GM19438 (cell line): ENCODE measurements at regions not wholly inside any gene's neighbourhood (a gene's known extent, or its start where the extent isn't known, plus 50 kb on each side); places are given as distances from the start of the nearest gene placed in this dataset.

Source experiments
- ATAC-seq: cut with Tn5 transposase; IDR thresholded peaks from one replicate; pipeline ENCODE4 v1.9.1; 2021; ENCODE audit warnings: low read depth; ENCODE audit not compliant: unreplicated experiment

- no peak for ATAC-seq
These were observed 243.9 kb downstream of the IRX2 start for GRCh38 chr5:2507611-2508010.

- no peak for ATAC-seq
These were observed 244.9 kb downstream of the IRX2 start for GRCh38 chr5:2506603-2507002.

- no peak for ATAC-seq
These were observed 246.3 kb downstream of the IRX2 start for GRCh38 chr5:2505217-2505616.

GRCh38 chr5:2502970-2503594, 248.4 kb downstream of the IRX2 start:
- no peak for ATAC-seq

DNA sequence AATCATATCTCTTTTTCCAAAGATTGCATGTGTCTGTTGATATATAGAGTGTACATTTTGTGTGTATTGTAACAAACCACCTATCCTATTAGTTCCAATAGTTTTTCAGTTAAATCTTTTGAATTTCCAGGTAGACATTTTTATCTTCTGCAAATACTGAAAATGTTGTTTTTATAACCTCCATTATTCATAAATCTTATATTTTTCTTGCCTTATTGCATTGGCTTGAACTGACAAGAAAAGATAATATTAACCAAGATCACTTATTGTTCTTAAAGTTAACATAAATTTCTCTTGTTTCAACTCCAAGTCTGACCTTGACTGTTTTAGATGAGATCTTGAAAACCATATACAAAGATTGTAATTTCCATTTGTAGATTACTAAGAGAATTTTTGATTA, 251.6 kb downstream of the IRX2 start:
- ATAC-seq: no peak

DNA sequence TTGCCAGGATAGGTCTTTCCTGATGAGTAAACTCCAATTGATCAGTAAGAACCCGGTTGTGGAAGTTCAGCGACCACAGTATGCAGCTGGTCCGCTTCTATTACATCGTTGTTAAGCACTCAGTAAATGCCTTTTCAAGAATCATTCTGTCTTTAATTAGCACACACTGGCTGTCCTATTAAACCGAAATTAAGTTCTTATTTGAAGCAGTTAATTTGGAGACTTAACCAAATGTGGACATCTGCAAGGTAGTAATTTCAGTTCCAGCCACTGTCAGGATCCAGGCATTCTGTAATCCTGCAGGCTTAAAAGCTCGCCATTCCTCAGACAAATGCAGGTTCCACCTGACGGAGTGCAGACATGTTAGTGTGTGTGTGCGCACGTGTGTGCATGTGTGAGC, 254.6 kb downstream of the IRX2 start:
- ATAC-seq: no peak

DNA sequence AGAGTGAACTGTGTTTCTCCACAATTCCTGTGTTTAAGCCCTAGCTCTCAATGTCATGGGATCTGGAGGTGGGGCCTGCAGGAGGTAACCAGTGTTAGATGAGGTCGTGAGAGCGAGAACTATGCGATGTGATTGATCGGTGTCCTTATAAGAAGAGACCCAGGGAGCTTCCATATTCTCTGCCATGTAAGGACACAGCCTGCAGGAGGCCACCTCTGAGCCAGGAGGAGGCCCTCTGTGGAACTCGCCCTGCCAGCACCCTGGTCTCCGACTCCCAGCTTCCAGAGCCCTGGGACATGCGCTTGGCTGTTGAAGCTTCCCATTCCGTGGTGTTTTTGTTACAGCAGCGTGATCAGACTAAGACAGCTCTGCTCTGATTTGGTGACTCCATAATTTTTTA, 255.4 kb downstream of the IRX2 start:
- ATAC-seq: no peak

- no peak for ATAC-seq
These were observed 258.1 kb downstream of the IRX2 start for GRCh38 chr5:2493356-2493755.

- no peak for ATAC-seq
These were observed 259.0 kb downstream of the IRX2 start for GRCh38 chr5:2492476-2492875.

- no peak for ATAC-seq
These were observed 259.6 kb downstream of the IRX2 start for GRCh38 chr5:2491846-2492245.

GRCh38 chr5:2489306-2489705, 262.2 kb downstream of the IRX2 start:
- ATAC-seq: no peak

- no peak for ATAC-seq
These were observed 262.9 kb downstream of the IRX2 start for GRCh38 chr5:2488593-2488992.

DNA sequence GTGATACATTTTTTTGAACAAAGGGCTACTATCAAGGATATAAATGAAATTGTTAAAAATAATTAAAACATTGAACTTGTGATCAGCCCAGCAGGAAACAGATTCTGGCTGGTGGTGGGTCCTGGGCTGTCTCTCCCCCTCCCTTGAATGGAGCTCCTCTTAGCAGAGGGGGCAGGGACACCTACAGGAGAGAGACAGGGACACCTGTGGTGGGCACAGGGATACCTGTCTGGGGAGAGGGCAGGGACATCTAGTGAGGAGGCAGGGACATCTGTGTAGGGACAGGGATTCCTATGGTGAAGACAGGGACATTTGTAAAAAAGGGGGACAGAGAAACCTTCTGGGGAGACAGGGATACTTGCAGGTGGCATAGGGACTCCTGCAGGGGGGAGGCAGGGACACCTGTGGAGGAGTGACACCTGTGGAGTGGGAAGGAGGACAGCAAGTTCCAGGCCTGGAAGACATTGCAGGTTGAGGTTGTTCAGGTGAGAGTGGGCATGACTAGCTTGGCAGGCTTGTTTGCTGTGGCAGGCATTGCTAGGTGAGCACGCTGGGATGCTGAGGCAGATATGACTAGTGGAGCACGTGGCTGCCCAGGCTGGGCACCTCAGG, 264.2 kb downstream of the IRX2 start:
- ATAC-seq: no peak

- ATAC-seq: no peak
These were observed 265.1 kb downstream of the IRX2 start for GRCh38 chr5:2486373-2486772.

DNA sequence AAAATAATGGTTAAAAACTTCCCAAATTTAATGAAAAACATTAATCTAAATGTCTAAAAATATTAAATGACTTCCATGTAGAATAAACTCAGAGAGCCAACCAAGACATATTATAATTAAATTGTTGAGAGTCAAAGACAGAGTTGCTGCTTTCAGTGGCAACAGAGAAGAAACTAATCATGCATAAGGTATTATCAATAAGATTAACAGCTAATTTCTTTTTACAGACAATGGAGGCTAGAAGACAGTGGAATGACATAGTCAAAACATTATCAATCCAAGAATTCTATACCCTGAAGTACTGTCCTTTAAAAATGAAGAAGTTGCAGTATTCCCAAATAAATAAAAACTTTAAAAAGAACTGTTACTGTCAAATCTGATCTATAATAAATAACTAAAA, 268.7 kb downstream of the IRX2 start:
- ATAC-seq: no peak

DNA sequence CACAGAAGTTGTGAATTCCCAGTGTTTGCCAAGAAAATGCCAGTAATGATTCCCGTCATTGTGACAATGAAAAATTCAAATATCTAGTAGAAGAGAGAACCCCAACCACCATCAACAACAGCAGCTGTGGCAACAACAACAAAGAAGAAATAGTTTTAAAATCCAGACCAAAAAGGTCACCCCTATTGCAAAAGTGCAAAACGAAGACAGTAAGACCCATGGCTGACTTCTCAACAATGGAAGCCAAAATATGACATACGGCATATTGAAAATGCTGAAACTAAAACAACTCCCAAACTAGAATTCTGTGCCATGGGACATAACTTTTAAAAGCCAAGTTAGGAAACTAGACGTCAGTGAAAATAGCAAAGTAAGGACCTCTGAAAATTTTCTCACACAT, 270.6 kb downstream of the IRX2 start:
- no peak for ATAC-seq

DNA sequence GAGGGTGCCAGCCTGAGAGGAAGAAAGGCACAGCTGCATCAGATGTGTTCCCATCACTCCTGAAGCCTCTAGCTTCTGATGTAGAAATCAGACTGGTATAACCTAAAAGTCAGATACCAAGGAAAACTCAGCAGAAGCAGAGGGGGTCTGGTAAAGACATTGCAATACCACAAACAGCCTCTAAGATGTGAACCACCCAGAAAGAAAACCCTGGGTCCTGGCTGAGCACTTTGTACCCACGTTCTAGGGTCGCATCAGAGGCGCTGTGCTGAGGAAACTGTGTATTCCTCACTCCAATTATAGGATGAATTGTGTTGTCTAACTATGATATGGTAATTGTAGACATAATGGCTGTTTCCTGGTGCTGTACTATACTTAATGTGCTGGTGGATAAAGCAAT, 275.6 kb downstream of the IRX2 start:
- no peak for ATAC-seq

GRCh38 chr5:2472670-2473069, 278.8 kb downstream of the IRX2 start:
- no peak for ATAC-seq

GRCh38 chr5:2471152-2471879, 280.2 kb downstream of the IRX2 start:
- ATAC-seq: no peak

GRCh38 chr5:2466966-2467365, 284.5 kb downstream of the IRX2 start:
- ATAC-seq: no peak

- no peak for ATAC-seq
These were observed 286.1 kb downstream of the IRX2 start for GRCh38 chr5:2465383-2465782.

GRCh38 chr5:2464141-2464540, 287.3 kb downstream of the IRX2 start:
- no peak for ATAC-seq
